ENCODE measurements at regions not wholly inside any gene's neighbourhood (a gene's known extent, or its start where the extent isn't known, plus 50 kb on each side); places are given as distances from the start of the nearest gene placed in this dataset.

- in situ Hi-C loops (cut with HindIII; ENCODE audit: low pct_unique_long_range_greater_than_20kb, low sequenced_read_pairs): no loop called here
- no peak for TF ChIP-seq JUND (IDR thresholded peaks at IDR 0.05; ENCODE audit: low read depth)
- DNase-seq (ENCODE audit: low read depth in 1 of 2, low spot score in 1 of 2): no peak
Observed at GRCh38 chr14:62585247-62585646, 460.0 kb downstream of the KCNH5 start.

- in situ Hi-C loops (cut with HindIII; ENCODE audit: low pct_unique_long_range_greater_than_20kb, low sequenced_read_pairs): no loop called here
- no peak for DNase-seq (ENCODE audit: low read depth in 1 of 2, low spot score in 1 of 2)
- TF ChIP-seq JUND (IDR thresholded peaks at IDR 0.05; ENCODE audit: low read depth): no peak
Observed at GRCh38 chr14:62592877-62593276, 452.4 kb downstream of the KCNH5 start.

- in situ Hi-C loops (cut with HindIII; ENCODE audit: low pct_unique_long_range_greater_than_20kb, low sequenced_read_pairs): no loop called here
- no peak for DNase-seq (ENCODE audit: low read depth in 1 of 2, low spot score in 1 of 2)
- no peak for TF ChIP-seq JUND (IDR thresholded peaks at IDR 0.05; ENCODE audit: low read depth)
Observed at GRCh38 chr14:62597143-62597542, 448.1 kb downstream of the KCNH5 start.

- DNase-seq (ENCODE audit: low read depth in 1 of 2, low spot score in 1 of 2): no peak
- no peak for TF ChIP-seq JUND (IDR thresholded peaks at IDR 0.05; ENCODE audit: low read depth)
- in situ Hi-C loops (cut with HindIII; ENCODE audit: low pct_unique_long_range_greater_than_20kb, low sequenced_read_pairs): no loop called here
Observed at GRCh38 chr14:62599616-62600385, 445.5 kb downstream of the KCNH5 start.

- no peak for DNase-seq (ENCODE audit: low read depth in 1 of 2, low spot score in 1 of 2)
- TF ChIP-seq JUND (IDR thresholded peaks at IDR 0.05; ENCODE audit: low read depth): no peak
- in situ Hi-C loops (cut with HindIII; ENCODE audit: low pct_unique_long_range_greater_than_20kb, low sequenced_read_pairs): no loop called here
Observed at GRCh38 chr14:62602712-62603111, 442.5 kb downstream of the KCNH5 start.

- TF ChIP-seq JUND (IDR thresholded peaks at IDR 0.05; ENCODE audit: low read depth): no peak
- no peak for DNase-seq (ENCODE audit: low read depth in 1 of 2, low spot score in 1 of 2)
- in situ Hi-C loops (cut with HindIII; ENCODE audit: low pct_unique_long_range_greater_than_20kb, low sequenced_read_pairs): no loop called here
Observed at GRCh38 chr14:62604524-62604923, 440.7 kb downstream of the KCNH5 start.

GRCh38 chr14:62614122-62614521, 431.1 kb downstream of the KCNH5 start:
- in situ Hi-C loops (cut with HindIII; ENCODE audit: low pct_unique_long_range_greater_than_20kb, low sequenced_read_pairs): no loop called here
- DNase-seq (ENCODE audit: low read depth in 1 of 2, low spot score in 1 of 2): no peak
- no peak for TF ChIP-seq JUND (IDR thresholded peaks at IDR 0.05; ENCODE audit: low read depth)

GRCh38 chr14:62616668-62617067, 428.6 kb downstream of the KCNH5 start:
- DNase-seq (ENCODE audit: low read depth in 1 of 2, low spot score in 1 of 2): no peak
- in situ Hi-C loops (cut with HindIII; ENCODE audit: low pct_unique_long_range_greater_than_20kb, low sequenced_read_pairs): no loop called here
- TF ChIP-seq JUND (IDR thresholded peaks at IDR 0.05; ENCODE audit: low read depth): no peak

GRCh38 chr14:62626416-62626815, 418.8 kb downstream of the KCNH5 start:
- in situ Hi-C loops (cut with HindIII; ENCODE audit: low pct_unique_long_range_greater_than_20kb, low sequenced_read_pairs): no loop called here
- no peak for TF ChIP-seq JUND (IDR thresholded peaks at IDR 0.05; ENCODE audit: low read depth)
- no peak for DNase-seq (ENCODE audit: low read depth in 1 of 2, low spot score in 1 of 2)

- in situ Hi-C loops (cut with HindIII; ENCODE audit: low pct_unique_long_range_greater_than_20kb, low sequenced_read_pairs): no loop called here
- TF ChIP-seq JUND (IDR thresholded peaks at IDR 0.05; ENCODE audit: low read depth): no peak
- DNase-seq (ENCODE audit: low read depth in 1 of 2, low spot score in 1 of 2): no peak
Observed at GRCh38 chr14:62629176-62629725, 416.0 kb downstream of the KCNH5 start.

GRCh38 chr14:62631176-62631575, 414.1 kb downstream of the KCNH5 start:
- in situ Hi-C loops (cut with HindIII; ENCODE audit: low pct_unique_long_range_greater_than_20kb, low sequenced_read_pairs): no loop called here
- TF ChIP-seq JUND (IDR thresholded peaks at IDR 0.05; ENCODE audit: low read depth): no peak
- no peak for DNase-seq (ENCODE audit: low read depth in 1 of 2, low spot score in 1 of 2)

- in situ Hi-C loops (cut with HindIII; ENCODE audit: low pct_unique_long_range_greater_than_20kb, low sequenced_read_pairs): no loop called here
- no peak for DNase-seq (ENCODE audit: low read depth in 1 of 2, low spot score in 1 of 2)
- TF ChIP-seq JUND (IDR thresholded peaks at IDR 0.05; ENCODE audit: low read depth): no peak
Observed at GRCh38 chr14:62632771-62633170, 412.5 kb downstream of the KCNH5 start.

GRCh38 chr14:62645649-62646048, 399.6 kb downstream of the KCNH5 start:
- in situ Hi-C loops (cut with HindIII; ENCODE audit: low pct_unique_long_range_greater_than_20kb, low sequenced_read_pairs): no loop called here
- no peak for DNase-seq (ENCODE audit: low read depth in 1 of 2, low spot score in 1 of 2)
- no peak for TF ChIP-seq JUND (IDR thresholded peaks at IDR 0.05; ENCODE audit: low read depth)
